GM12878 (cell line): ENCODE measurements at regions not wholly inside any gene's neighbourhood (a gene's known extent, or its start where the extent isn't known, plus 50 kb on each side); places are given as distances from the start of the nearest gene placed in this dataset.

Source experiments
- ATAC-seq: fragments of 200-7000 bp; cut with Tn5 transposase; 3 replicates; pipeline ENCODE4 v1.9.1; 2020; ENCODE audit warnings: mild to moderate bottlenecking, moderate library complexity
- BruUV-seq: library from RNA; stranded (reverse); fragments of 400-500 nt; replicated peaks from 2 replicates; lab custom pipeline; 2021; lab: Mats Ljungman, UMichigan
- CTCF ChIA-PET: fragments of 300-600 bp; sonication (Branson Sonifier 250); formaldehyde crosslinking; extraction: SDS; loops from one replicate; lab custom pipeline; 2021; ENCODE audit warnings: inconsistent platforms; lab: Yijun Ruan, JAX
- POLR2A ChIA-PET: fragments of 350-600 bp; formaldehyde crosslinking; extraction: SDS; loops from one replicate; lab custom pipeline; 2021; ENCODE audit warnings: inconsistent platforms; lab: Charles Lee
- RAD21 ChIA-PET: fragments of 300-600 bp; sonication (Branson Sonifier 250); formaldehyde crosslinking; loops from one replicate; lab custom pipeline; 2023; ENCODE audit warnings: antibody characterized with exemption; ENCODE audit not compliant: unreplicated experiment; lab: Charles Lee
- SMC1A ChIA-PET: fragments of 300-600 bp; sonication (Branson Sonifier 250); formaldehyde crosslinking; loops from one replicate; lab custom pipeline; 2023; ENCODE audit not compliant: unreplicated experiment, uncharacterized antibody; lab: Charles Lee
- DNase-seq: peaks from one replicate; pipeline ENCODE4 v3.0.0-alpha.2; 2011; ENCODE audit warnings: low read depth, low spot score
- FAIRE-seq: peaks from 3 replicates; lab custom pipeline; 2011; peaks lifted over from hg19 to GRCh38; lab: Jason Lieb, UNC
- H2AFZ ChIP-seq: 2 replicates; pipeline ENCODE4 v1.6.0; 2011; ENCODE audit warnings: low read depth, low read length, control low read depth; ENCODE audit not compliant: control insufficient read depth
- H3K27ac ChIP-seq: 2 replicates; pipeline ENCODE4 v1.5.1; 2011; ENCODE audit warnings: control low read depth; ENCODE audit not compliant: control insufficient read depth, insufficient read depth
- H3K27me3 ChIP-seq, 2 experiments: replicated peaks in 1 of 2; 2 replicates each; pipeline versions ENCODE4 v1.6.0 to v1.6.1; 2011; ENCODE audit warnings: low read length in 1 of 2; ENCODE audit not compliant: control insufficient read depth in 2 of 2, insufficient read depth in 2 of 2
- H3K36me3 ChIP-seq, 2 experiments: 2 replicates each; pipeline ENCODE4 v1.5.1; 2011; ENCODE audit warnings: low read length in 1 of 2; ENCODE audit not compliant: control insufficient read depth in 2 of 2, insufficient read depth in 2 of 2
- H3K4me1 ChIP-seq: 2 replicates; pipeline ENCODE4 v1.6.1; 2011; ENCODE audit warnings: mild to moderate bottlenecking, low read length, moderate library complexity, mixed read lengths; ENCODE audit not compliant: control insufficient read depth, insufficient read depth
- H3K4me2 ChIP-seq: 2 replicates; pipeline ENCODE4 v1.6.0; 2011; ENCODE audit warnings: control low read depth; ENCODE audit not compliant: control insufficient read depth, insufficient read depth
- H3K4me3 ChIP-seq: fragments of 200-600 bp; sonication (generic); 2 replicates; pipeline ENCODE4 v1.5.1; 2016
- H3K79me2 ChIP-seq: 2 replicates; pipeline ENCODE4 v1.6.0; 2011; ENCODE audit warnings: low read length; ENCODE audit not compliant: control insufficient read depth, insufficient read depth
- H3K9ac ChIP-seq: 2 replicates; pipeline ENCODE4 v1.8.0; 2011; ENCODE audit warnings: low read length, control low read depth, mixed read lengths; ENCODE audit not compliant: control insufficient read depth, insufficient read depth
- H3K9me3 ChIP-seq: replicated peaks from 3 replicates; pipeline ENCODE4 v1.5.1; 2011; ENCODE audit warnings: mild to moderate bottlenecking, low read length; ENCODE audit not compliant: control insufficient read depth, insufficient read depth
- H4K20me1 ChIP-seq: 2 replicates; pipeline ENCODE4 v1.6.0; 2011; ENCODE audit not compliant: control insufficient read depth, insufficient read depth
- BACH1 ChIP-seq: fragments of 450-650 bp; IDR thresholded peaks from 2 replicates; pipeline ENCODE4 v1.6.1; 2017; ENCODE audit warnings: mild to moderate bottlenecking, borderline replicate concordance
- GATAD2B ChIP-seq: fragments of 450-650 bp; conservative IDR thresholded peaks from 2 replicates; pipeline ENCODE4 v1.6.1; 2017; ENCODE audit warnings: low read depth, mild to moderate bottlenecking, moderate library complexity
- NFXL1 ChIP-seq: fragments of 450-650 bp; IDR thresholded peaks from 2 replicates; pipeline ENCODE4 v1.6.1; 2017; ENCODE audit warnings: antibody characterized with exemption, mild to moderate bottlenecking, borderline replicate concordance
- NFYB ChIP-seq: IDR thresholded peaks from 2 replicates; pipeline ENCODE4 v1.6.1; 2011; ENCODE audit warnings: low read depth, mild to moderate bottlenecking, low read length, improper control_type of control experiment, moderate library complexity; ENCODE audit not compliant: insufficient read depth
- RBBP5 ChIP-seq: fragments of 200-600 bp; sonication (generic); conservative IDR thresholded peaks from 2 replicates; pipeline ENCODE4 v1.6.1; 2016
- TCF7 ChIP-seq: IDR thresholded peaks from 2 replicates; pipeline ENCODE4 v1.6.1; 2014; ENCODE audit warnings: antibody characterized with exemption, borderline replicate concordance
- WRNIP1 ChIP-seq: IDR thresholded peaks from 2 replicates; pipeline ENCODE4 v1.6.1; 2011; ENCODE audit warnings: low read depth, low read length, improper control_type of control experiment, borderline replicate concordance
- ZNF207 ChIP-seq: fragments of 450-650 bp; IDR thresholded peaks from 2 replicates; pipeline ENCODE4 v1.6.1; 2014; ENCODE audit warnings: antibody characterized with exemption, mild to moderate bottlenecking, borderline replicate concordance
- WGBS: methylation state at CpG from one replicate; pipeline ENCODE4 v1.1.6; 2016; ENCODE audit warnings: low lambda C conversion rate; ENCODE audit not compliant: insufficient replicate concordance, insufficient coverage; ENCODE audit errors: missing lambda C conversion rate; 5-methylcytosine and 5-hydroxymethylcytosine counted together
- in situ Hi-C: fragments of 300-500 bp; cut with MboI; formaldehyde crosslinking; loops from 9 replicates; pipeline ENCODE4 v1.14.3; 2018; ENCODE audit warnings: mixed read lengths
- intact Hi-C: fragments of 100-400 bp; cut with micrococcal nuclease; formaldehyde crosslinking; loops from one replicate; pipeline ENCODE4 v1.14.2; 2022; ENCODE audit not compliant: unreplicated experiment
- TF ChIP-seq, protein P1 (sequence below): fragments of 450-650 bp; IDR thresholded peaks from 2 replicates; pipeline ENCODE4 v1.6.1; 2016; ENCODE audit warnings: mild to moderate bottlenecking
- TF ChIP-seq, protein P2 (sequence below): fragments of 450-650 bp; formaldehyde crosslinking; IDR thresholded peaks from 2 replicates; pipeline ENCODE4 v1.5.0; 2022; ENCODE audit warnings: mild to moderate bottlenecking, missing genetic modification characterization

DNA sequence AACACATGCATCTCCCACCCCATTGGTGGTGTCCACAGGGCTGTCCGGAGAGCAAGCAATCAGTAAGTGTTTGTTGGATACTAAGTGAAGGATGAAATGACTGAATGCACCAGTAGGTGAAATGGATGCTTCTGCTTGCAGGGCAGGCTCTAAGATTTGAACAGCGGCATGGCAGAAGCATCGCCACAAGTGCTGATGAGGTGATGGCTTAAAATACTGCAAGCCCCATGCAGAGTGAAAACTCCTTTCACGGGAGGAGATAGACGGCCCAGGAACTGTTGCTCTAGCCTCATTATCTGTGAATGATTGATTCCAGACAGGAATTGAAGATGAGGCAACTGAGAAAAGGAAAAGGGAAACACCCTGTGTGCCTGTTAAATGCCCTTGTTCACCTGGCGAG is 158.9 kb downstream of the LY86 start:
- no peak for TF ChIP-seq GATAD2B
- TF ChIP-seq, protein P1, sequence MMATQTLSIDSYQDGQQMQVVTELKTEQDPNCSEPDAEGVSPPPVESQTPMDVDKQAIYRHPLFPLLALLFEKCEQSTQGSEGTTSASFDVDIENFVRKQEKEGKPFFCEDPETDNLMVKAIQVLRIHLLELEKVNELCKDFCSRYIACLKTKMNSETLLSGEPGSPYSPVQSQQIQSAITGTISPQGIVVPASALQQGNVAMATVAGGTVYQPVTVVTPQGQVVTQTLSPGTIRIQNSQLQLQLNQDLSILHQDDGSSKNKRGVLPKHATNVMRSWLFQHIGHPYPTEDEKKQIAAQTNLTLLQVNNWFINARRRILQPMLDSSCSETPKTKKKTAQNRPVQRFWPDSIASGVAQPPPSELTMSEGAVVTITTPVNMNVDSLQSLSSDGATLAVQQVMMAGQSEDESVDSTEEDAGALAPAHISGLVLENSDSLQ, result no peak
- TF ChIP-seq BACH1, result no peak
- TF ChIP-seq WRNIP1, result no peak
- TF ChIP-seq TCF7, result no peak
- TF ChIP-seq, protein P2, sequence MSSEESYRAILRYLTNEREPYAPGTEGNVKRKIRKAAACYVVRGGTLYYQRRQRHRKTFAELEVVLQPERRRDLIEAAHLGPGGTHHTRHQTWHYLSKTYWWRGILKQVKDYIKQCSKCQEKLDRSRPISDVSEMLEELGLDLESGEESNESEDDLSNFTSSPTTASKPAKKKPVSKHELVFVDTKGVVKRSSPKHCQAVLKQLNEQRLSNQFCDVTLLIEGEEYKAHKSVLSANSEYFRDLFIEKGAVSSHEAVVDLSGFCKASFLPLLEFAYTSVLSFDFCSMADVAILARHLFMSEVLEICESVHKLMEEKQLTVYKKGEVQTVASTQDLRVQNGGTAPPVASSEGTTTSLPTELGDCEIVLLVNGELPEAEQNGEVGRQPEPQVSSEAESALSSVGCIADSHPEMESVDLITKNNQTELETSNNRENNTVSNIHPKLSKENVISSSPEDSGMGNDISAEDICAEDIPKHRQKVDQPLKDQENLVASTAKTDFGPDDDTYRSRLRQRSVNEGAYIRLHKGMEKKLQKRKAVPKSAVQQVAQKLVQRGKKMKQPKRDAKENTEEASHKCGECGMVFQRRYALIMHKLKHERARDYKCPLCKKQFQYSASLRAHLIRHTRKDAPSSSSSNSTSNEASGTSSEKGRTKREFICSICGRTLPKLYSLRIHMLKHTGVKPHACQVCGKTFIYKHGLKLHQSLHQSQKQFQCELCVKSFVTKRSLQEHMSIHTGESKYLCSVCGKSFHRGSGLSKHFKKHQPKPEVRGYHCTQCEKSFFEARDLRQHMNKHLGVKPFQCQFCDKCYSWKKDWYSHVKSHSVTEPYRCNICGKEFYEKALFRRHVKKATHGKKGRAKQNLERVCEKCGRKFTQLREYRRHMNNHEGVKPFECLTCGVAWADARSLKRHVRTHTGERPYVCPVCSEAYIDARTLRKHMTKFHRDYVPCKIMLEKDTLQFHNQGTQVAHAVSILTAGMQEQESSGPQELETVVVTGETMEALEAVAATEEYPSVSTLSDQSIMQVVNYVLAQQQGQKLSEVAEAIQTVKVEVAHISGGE (CRISPR knock-in tag), result no peak
- no peak for TF ChIP-seq RBBP5
- no peak for TF ChIP-seq NFXL1
- no peak for TF ChIP-seq ZNF207
- no peak for TF ChIP-seq NFYB
- WGBS, result 48% methylated on average over 6 of the region's 6 CpGs
- SMC1A ChIA-PET, result no interaction called here

More for the DNA sequence above, 158.9 kb downstream of the LY86 start:
- no peaks in the 10 kb centered on the region for H3K4me1 ChIP-seq
- BruUV-seq, result no TSS peak
- H3K4me2 ChIP-seq, result no peak overlapping the region
- ChIA-PET POLR2A (no interaction called here), RAD21 (no interaction called here), CTCF (no interaction called here)
- H2AFZ ChIP-seq, result no peak overlapping the region
- H3K79me2 ChIP-seq, result no peaks in the 10 kb centered on the region
- intact Hi-C loops (no loop called here), in situ Hi-C loops (no loop called here)
- DNase-seq, result no peak
- no peak overlapping the region for H3K9ac ChIP-seq
- FAIRE-seq, result no peak
- H3K9me3 ChIP-seq, result no peaks in the 10 kb centered on the region
- H3K27me3 ChIP-seq, result no peaks in the 10 kb centered on the region
- ATAC-seq, result no peak
- H3K4me3 ChIP-seq, result no peak overlapping the region
- no peaks in the 10 kb centered on the region for H4K20me1 ChIP-seq
- H3K27ac ChIP-seq, result no peak overlapping the region
- no peaks in the 10 kb centered on the region for H3K36me3 ChIP-seq
